Heart left ventricle (tissue), 16 donors: ENCODE measurements at regions not wholly inside any gene's neighbourhood (a gene's known extent, or its start where the extent isn't known, plus 50 kb on each side); places are given as distances from the start of the nearest gene placed in this dataset.

Source experiments
- ATAC-seq, 4 donors: fragments of 200-7000 bp; cut with Tn5 transposase; one replicate each; pipeline ENCODE4 v1.9.1; 2020 to 2022; ENCODE audit warnings: moderate library complexity in 4 of 4, mild to moderate bottlenecking in 3 of 4, moderate number of reproducible peaks in 1 of 4
- DNase-seq, 5 donors: peaks; one replicate each; pipeline ENCODE4 v3.0.0-alpha.2; 2020
- H3K27ac ChIP-seq, 12 donors: fragments of 200-600 bp; sonication (generic) in 4 of 12; one replicate each; pipeline versions ENCODE4 v1.5.0 to v1.8.0; 2016 to 2022; ENCODE audit warnings: mild to moderate bottlenecking in 2 of 12
- H3K27me3 ChIP-seq, 9 donors: fragments of 200-600 bp; sonication (generic) in 2 of 9; one replicate each; pipeline versions ENCODE4 v1.5.1 to v1.8.0; 2016 to 2022; ENCODE audit warnings: mild to moderate bottlenecking in 3 of 9
- H3K36me3 ChIP-seq, 9 donors: fragments of 200-600 bp; sonication (generic) in 2 of 9; one replicate each; pipeline versions ENCODE4 v1.5.0 to v1.8.0; 2018 to 2022; ENCODE audit warnings: mild to moderate bottlenecking in 2 of 9
- H3K4me1 ChIP-seq, 12 donors: fragments of 200-600 bp; sonication (generic) in 4 of 12; one replicate each; pipeline versions ENCODE4 v1.5.0 to v1.8.0; 2016 to 2022; ENCODE audit warnings: mild to moderate bottlenecking in 3 of 12
- H3K4me3 ChIP-seq, 12 donors: fragments of 200-600 bp; sonication (generic) in 4 of 12; one replicate each; pipeline versions ENCODE4 v1.5.0 to v1.8.0; 2017 to 2022; ENCODE audit warnings: mild to moderate bottlenecking in 9 of 12, moderate library complexity in 4 of 12
- H3K9me3 ChIP-seq, 12 donors: fragments of 200-600 bp; sonication (generic) in 4 of 12; one replicate each; pipeline versions ENCODE4 v1.5.0 to v1.8.0; 2016 to 2022; ENCODE audit warnings: mild to moderate bottlenecking in 1 of 12
- CTCF ChIP-seq, 12 donors: fragments of 200-600 bp; sonication (generic) in 4 of 12; IDR thresholded peaks; one replicate each; pipeline versions ENCODE4 v1.5.0 to v1.8.0; 2018 to 2022; ENCODE audit warnings: antibody characterized with exemption in 12 of 12, mild to moderate bottlenecking in 5 of 12
- POLR2A ChIP-seq, 2 donors: fragments of 450-650 bp; IDR thresholded peaks; one replicate each; pipeline ENCODE4 v1.6.1; 2017; ENCODE audit warnings: antibody characterized with exemption in 2 of 2, mild to moderate bottlenecking in 2 of 2, moderate library complexity in 2 of 2
- WGBS, 4 donors: extraction: QIAGEN DNeasy Blood & Tissue Kit in 2 of 4; methylation state at CpG; one replicate each; pipeline versions ENCODE4 v1.1.5 to v1.1.7; 2013 to 2018; 5-methylcytosine and 5-hydroxymethylcytosine counted together
- intact Hi-C, 10 donors: fragments of 100-400 bp; cut with DNase I; formaldehyde crosslinking; loops; one replicate each; pipeline versions ENCODE4 v1.11.1 to v1.14.2; 2022
- donor health status: ischemic (EF 13 %, LVEDD 7.1; RV severe dilation, severe dysfunction).
- donor health status: healthy with polysubstance abuse.
- donor health status: DM: no; HTN: yes; CAD: no.
- donor health status: DM: no; HTN: no; CAD: no.
- donor health status: ischemic (EF 25% LVEDD 6.9; RV normal size, moderate dysfunction).
- donor health status: ischemic (EF 25% LVEDD 5.7; RV mildly dilated, moderate dysfunction).
- donor health status: healthy.
- donor health status: DM: yes; HTN: yes; CAD: no.
- donor health status: ischemic (EF 35%, LVEDD 5.7; RV mildly dilated, moderate dysfunction).
- donor health status: nonischemic (EF 11% LVEDD 7.7; RV severe dilation, severe dysfunction).
- donor health status: DM: yes; HTN: yes; CAD: no.
- donor health status: PGD.
- donor health status: ischemic (EF 29% LVEDD 5.4; RV normal size, mild dysfunction).
- donor health status: nonischemic (EF 23%, LVEDD 6.1; RV moderate dilation, normal function).

- no peak overlapping the region for H3K4me3 ChIP-seq
- H3K9me3 ChIP-seq, result peaks cover 0 to 17% (median 1%) of the 10 kb centered on the region in 12 donors
- WGBS, 4 donors, result 58 to 75% (median 62%) methylated on average over 3 to 5 of the region's 5 CpGs
- H3K27me3 ChIP-seq, result no peaks in the 10 kb centered on the region
- peak in 2 of 5 donors; percentile 49 to 52 for DNase-seq
- intact Hi-C loops, result loop anchor here in 2 of 10 donors (5.0 to 10.0 kb wide), 2 partner anchors 60 to 162 kb away; no protein-coding TSS in a partner anchor
- H3K27ac ChIP-seq, result peak overlapping the region in 5 of 12 donors; percentile 24 to 64 (median 49)
- peaks cover 0 to 37% (median 18%) of the 10 kb centered on the region in 12 donors for H3K4me1 ChIP-seq
- peak in 3 of 4 donors; percentile 28 to 60 (median 36) for ATAC-seq
- TF ChIP-seq POLR2A (IDR thresholded peaks at IDR 0.05) (no peak), CTCF (IDR thresholded peaks at IDR 0.05) (no peak)
- H3K36me3 ChIP-seq, result no peaks in the 10 kb centered on the region
These were observed 172.0 kb upstream of the GRB10 start for GRCh38 chr7:50954716-50955115.

GRCh38 chr7:50954245-50954644 lies 171.5 kb upstream of the GRB10 start:
- 62 to 80% (median 70%) methylated on average over 4 of the region's 4 CpGs for WGBS, 4 donors
- Histone ChIP-seq H3K36me3 (no peaks in the 10 kb centered on the region), H3K4me3 (no peak overlapping the region), H3K9me3 (peaks cover 0 to 22% (median 6%) of the 10 kb centered on the region in 12 donors), H3K27ac (peak overlapping the region in 10 of 12 donors; percentile 11 to 64 (median 34)), H3K4me1 (peaks cover 0 to 37% (median 18%) of the 10 kb centered on the region in 12 donors), H3K27me3 (no peaks in the 10 kb centered on the region)
- no peak for DNase-seq
- intact Hi-C loops, result loop anchor here in 1 of 10 donors (10.0 kb wide), 1 partner anchor 59 kb away; no protein-coding TSS in a partner anchor
- no peak for TF ChIP-seq POLR2A (IDR thresholded peaks at IDR 0.05)
- no peak for TF ChIP-seq CTCF (IDR thresholded peaks at IDR 0.05)
- no peak for ATAC-seq

- 53 to 67% (median 58%) methylated on average over 3 of the region's 3 CpGs for WGBS, 4 donors
- Histone ChIP-seq H3K9me3 (peaks cover 0 to 26% (median 10%) of the 10 kb centered on the region in 12 donors), H3K27me3 (no peaks in the 10 kb centered on the region), H3K36me3 (no peaks in the 10 kb centered on the region), H3K27ac (peak overlapping the region in 10 of 12 donors; percentile 2 to 64 (median 34)), H3K4me3 (no peak overlapping the region), H3K4me1 (peaks cover 0 to 37% (median 18%) of the 10 kb centered on the region in 12 donors)
- peak; percentile 28 to 96 (median 88) for ATAC-seq
- intact Hi-C loops, result loop anchor here in 1 of 10 donors (10.0 kb wide), 1 partner anchor 59 kb away; no protein-coding TSS in a partner anchor
- TF ChIP-seq CTCF (IDR thresholded peaks at IDR 0.05) (no peak), POLR2A (IDR thresholded peaks at IDR 0.05) (no peak)
- peak in 2 of 5 donors; percentile 39 to 67 for DNase-seq
These were observed 171.1 kb upstream of the GRB10 start for GRCh38 chr7:50953820-50954219.

- peak overlapping the region in 7 of 12 donors; percentile 2 to 57 (median 36) for H3K27ac ChIP-seq
- DNase-seq (peak in 2 of 5 donors; percentile 37 to 53), ATAC-seq (peak; percentile 18 to 80 (median 46))
- WGBS, 4 donors, result 63 to 72% (median 70%) methylated on average over 6 of the region's 6 CpGs
- intact Hi-C loops, result loop anchor here in 1 of 10 donors (10.0 kb wide), 1 partner anchor 59 kb away; no protein-coding TSS in a partner anchor
- TF ChIP-seq CTCF (IDR thresholded peaks at IDR 0.05) (no peak), POLR2A (IDR thresholded peaks at IDR 0.05) (no peak)
- peaks cover 0 to 31% (median 12%) of the 10 kb centered on the region in 12 donors for H3K9me3 ChIP-seq
- no peaks in the 10 kb centered on the region for H3K27me3 ChIP-seq
- H3K36me3 ChIP-seq, result no peaks in the 10 kb centered on the region
- peaks cover 0 to 37% (median 18%) of the 10 kb centered on the region in 12 donors for H3K4me1 ChIP-seq
- H3K4me3 ChIP-seq, result no peak overlapping the region
These were observed 170.6 kb upstream of the GRB10 start for GRCh38 chr7:50953303-50953702.
